Panc1 (cell line): ENCODE measurements at regions not wholly inside any gene's neighbourhood (a gene's known extent, or its start where the extent isn't known, plus 50 kb on each side); places are given as distances from the start of the nearest gene placed in this dataset.

Experiments
- ATAC-seq: fragments of 200-7000 bp; cut with Tn5 transposase; 2 replicates; pipeline ENCODE4 v1.9.1; 2020; ENCODE audit warnings: mild to moderate bottlenecking, moderate library complexity
- BruUV-seq: library from RNA; stranded (reverse); fragments of 400-500 nt; replicated peaks from 2 replicates; lab custom pipeline; 2021; lab: Mats Ljungman, UMichigan
- CTCF ChIA-PET: fragments of 300-600 bp; sonication (Branson Sonifier 250); formaldehyde crosslinking; loops from one replicate; lab custom pipeline; 2022; ENCODE audit warnings: antibody characterized with exemption; lab: Charles Lee
- POLR2A ChIA-PET: fragments of 300-600 bp; sonication (Branson Sonifier 250); formaldehyde crosslinking; loops from one replicate; lab custom pipeline; 2022; ENCODE audit warnings: antibody characterized with exemption; lab: Charles Lee
- DNase-seq: peaks from one replicate; pipeline ENCODE4 v3.0.0-alpha.2; 2010; ENCODE audit warnings: low read depth, low spot score
- H3K27ac ChIP-seq: 2 replicates; pipeline ENCODE4 v1.5.1; 2011; ENCODE audit warnings: mild to moderate bottlenecking, low read length, inconsistent platforms
- H3K27me3 ChIP-seq: fragments of 200-500 bp; sonication (Bioruptor generic); 2 replicates; pipeline ENCODE4 v1.6.0; 2014; ENCODE audit warnings: low read length, inconsistent platforms; ENCODE audit not compliant: control insufficient read depth, insufficient read depth
- H3K36me3 ChIP-seq: fragments of 200-500 bp; sonication (Bioruptor generic); 2 replicates; pipeline ENCODE4 v1.5.1; 2014; ENCODE audit warnings: inconsistent platforms, mild to moderate bottlenecking, low read length, moderate library complexity; ENCODE audit not compliant: control insufficient read depth, insufficient read depth
- H3K4me1 ChIP-seq: 2 replicates; pipeline ENCODE4 v1.5.1; 2011; ENCODE audit warnings: inconsistent platforms, mild to moderate bottlenecking, low read length, moderate library complexity; ENCODE audit not compliant: control insufficient read depth, insufficient read depth
- H3K4me3 ChIP-seq, 2 experiments: 2 replicates each; pipeline ENCODE4 v1.5.1; 2011 to 2012; ENCODE audit warnings: low read depth in 2 of 2, low read length in 2 of 2, mild to moderate bottlenecking in 2 of 2, inconsistent platforms in 1 of 2, moderate library complexity in 1 of 2
- H3K9me3 ChIP-seq: fragments of 200-500 bp; sonication (Bioruptor generic); 2 replicates; pipeline ENCODE4 v1.5.1; 2014; ENCODE audit warnings: low read depth, mild to moderate bottlenecking, inconsistent platforms, low read length, moderate library complexity; ENCODE audit not compliant: control insufficient read depth, insufficient read depth
- POLR2AphosphoS5 ChIP-seq: IDR thresholded peaks from 2 replicates; pipeline ENCODE4 v1.6.1; 2012; ENCODE audit warnings: mild to moderate bottlenecking, low read depth, low read length, moderate library complexity
- SIN3A ChIP-seq: IDR thresholded peaks from 2 replicates; pipeline ENCODE4 v1.6.1; 2012; ENCODE audit warnings: low read depth, mild to moderate bottlenecking, low read length, moderate library complexity, borderline replicate concordance; ENCODE audit not compliant: insufficient read depth
- TCF7L2 ChIP-seq: IDR thresholded peaks from 2 replicates; pipeline ENCODE4 v1.6.1; 2011; ENCODE audit warnings: mild to moderate bottlenecking, low read depth, low read length, inconsistent platforms
- in situ Hi-C: cut with HindIII; loops from 2 replicates; pipeline ENCODE4 v1.10.0; 2016; ENCODE audit warnings: low sequenced_read_pairs, low pct_unique_long_range_greater_than_20kb
- intact Hi-C: fragments of 100-400 bp; cut with micrococcal nuclease; formaldehyde crosslinking; loops from one replicate; pipeline ENCODE4 v1.10.0; 2022; ENCODE audit not compliant: unreplicated experiment
- TF ChIP-seq, protein P1 (sequence below), 2 experiments: IDR thresholded peaks; 2 replicates each; pipeline ENCODE4 v1.6.1; 2011 to 2012; ENCODE audit warnings: low read depth in 2 of 2, control low read depth in 1 of 2, low read length in 1 of 2, mild to moderate bottlenecking in 1 of 2, moderate library complexity in 1 of 2; ENCODE audit not compliant: insufficient read depth in 1 of 2
- TF ChIP-seq, protein P2 (sequence below): fragments of 450-650 bp; IDR thresholded peaks from 2 replicates; pipeline ENCODE4 v1.5.1; 2017; ENCODE audit warnings: mild to moderate bottlenecking

DNA sequence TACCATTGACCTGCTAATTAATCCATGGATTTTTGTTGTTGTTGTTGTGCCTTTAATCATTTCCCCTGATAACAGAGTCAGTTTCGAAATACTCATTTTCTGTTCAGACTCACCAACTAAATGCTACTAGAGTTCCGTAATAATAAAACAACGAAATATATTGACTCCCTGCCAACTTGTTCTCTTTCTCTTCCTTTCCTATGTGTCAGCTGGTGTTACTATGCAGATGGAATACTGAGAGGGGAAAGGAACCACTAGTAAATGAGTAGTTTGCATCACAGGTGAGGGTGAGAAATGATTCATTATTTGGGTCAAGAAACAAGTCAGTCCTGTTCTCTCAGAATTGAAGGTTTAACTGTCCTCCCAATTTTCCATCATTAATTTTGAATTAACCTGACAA is 1027.3 kb downstream of the TUSC7 start:
- Histone ChIP-seq H3K27ac (no peak overlapping the region), H3K27me3 (no peaks in the 10 kb centered on the region), H3K4me1 (no peaks in the 10 kb centered on the region), H3K36me3 (no peaks in the 10 kb centered on the region), H3K9me3 (no peaks in the 10 kb centered on the region), H3K4me3 (no peak overlapping the region)
- CTCF ChIA-PET, result no interaction called here
- no peak for DNase-seq
- POLR2A ChIA-PET, result no interaction called here
- no peak for ATAC-seq
- in situ Hi-C loops (no loop called here), intact Hi-C loops (no loop called here)
- no TSS peak for BruUV-seq
- TF ChIP-seq TCF7L2, result no peak
- TF ChIP-seq SIN3A, result no peak
- TF ChIP-seq, protein P1, sequence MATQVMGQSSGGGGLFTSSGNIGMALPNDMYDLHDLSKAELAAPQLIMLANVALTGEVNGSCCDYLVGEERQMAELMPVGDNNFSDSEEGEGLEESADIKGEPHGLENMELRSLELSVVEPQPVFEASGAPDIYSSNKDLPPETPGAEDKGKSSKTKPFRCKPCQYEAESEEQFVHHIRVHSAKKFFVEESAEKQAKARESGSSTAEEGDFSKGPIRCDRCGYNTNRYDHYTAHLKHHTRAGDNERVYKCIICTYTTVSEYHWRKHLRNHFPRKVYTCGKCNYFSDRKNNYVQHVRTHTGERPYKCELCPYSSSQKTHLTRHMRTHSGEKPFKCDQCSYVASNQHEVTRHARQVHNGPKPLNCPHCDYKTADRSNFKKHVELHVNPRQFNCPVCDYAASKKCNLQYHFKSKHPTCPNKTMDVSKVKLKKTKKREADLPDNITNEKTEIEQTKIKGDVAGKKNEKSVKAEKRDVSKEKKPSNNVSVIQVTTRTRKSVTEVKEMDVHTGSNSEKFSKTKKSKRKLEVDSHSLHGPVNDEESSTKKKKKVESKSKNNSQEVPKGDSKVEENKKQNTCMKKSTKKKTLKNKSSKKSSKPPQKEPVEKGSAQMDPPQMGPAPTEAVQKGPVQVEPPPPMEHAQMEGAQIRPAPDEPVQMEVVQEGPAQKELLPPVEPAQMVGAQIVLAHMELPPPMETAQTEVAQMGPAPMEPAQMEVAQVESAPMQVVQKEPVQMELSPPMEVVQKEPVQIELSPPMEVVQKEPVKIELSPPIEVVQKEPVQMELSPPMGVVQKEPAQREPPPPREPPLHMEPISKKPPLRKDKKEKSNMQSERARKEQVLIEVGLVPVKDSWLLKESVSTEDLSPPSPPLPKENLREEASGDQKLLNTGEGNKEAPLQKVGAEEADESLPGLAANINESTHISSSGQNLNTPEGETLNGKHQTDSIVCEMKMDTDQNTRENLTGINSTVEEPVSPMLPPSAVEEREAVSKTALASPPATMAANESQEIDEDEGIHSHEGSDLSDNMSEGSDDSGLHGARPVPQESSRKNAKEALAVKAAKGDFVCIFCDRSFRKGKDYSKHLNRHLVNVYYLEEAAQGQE (IDR thresholded peaks at IDR 0.05; ENCODE audit: insufficient read depth in 1 of 2, low read depth in 2 of 2, low read length in 1 of 2), result no peak
- TF ChIP-seq, protein P2, sequence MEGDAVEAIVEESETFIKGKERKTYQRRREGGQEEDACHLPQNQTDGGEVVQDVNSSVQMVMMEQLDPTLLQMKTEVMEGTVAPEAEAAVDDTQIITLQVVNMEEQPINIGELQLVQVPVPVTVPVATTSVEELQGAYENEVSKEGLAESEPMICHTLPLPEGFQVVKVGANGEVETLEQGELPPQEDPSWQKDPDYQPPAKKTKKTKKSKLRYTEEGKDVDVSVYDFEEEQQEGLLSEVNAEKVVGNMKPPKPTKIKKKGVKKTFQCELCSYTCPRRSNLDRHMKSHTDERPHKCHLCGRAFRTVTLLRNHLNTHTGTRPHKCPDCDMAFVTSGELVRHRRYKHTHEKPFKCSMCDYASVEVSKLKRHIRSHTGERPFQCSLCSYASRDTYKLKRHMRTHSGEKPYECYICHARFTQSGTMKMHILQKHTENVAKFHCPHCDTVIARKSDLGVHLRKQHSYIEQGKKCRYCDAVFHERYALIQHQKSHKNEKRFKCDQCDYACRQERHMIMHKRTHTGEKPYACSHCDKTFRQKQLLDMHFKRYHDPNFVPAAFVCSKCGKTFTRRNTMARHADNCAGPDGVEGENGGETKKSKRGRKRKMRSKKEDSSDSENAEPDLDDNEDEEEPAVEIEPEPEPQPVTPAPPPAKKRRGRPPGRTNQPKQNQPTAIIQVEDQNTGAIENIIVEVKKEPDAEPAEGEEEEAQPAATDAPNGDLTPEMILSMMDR, result no peak
- TF ChIP-seq POLR2AphosphoS5, result no peak

DNA sequence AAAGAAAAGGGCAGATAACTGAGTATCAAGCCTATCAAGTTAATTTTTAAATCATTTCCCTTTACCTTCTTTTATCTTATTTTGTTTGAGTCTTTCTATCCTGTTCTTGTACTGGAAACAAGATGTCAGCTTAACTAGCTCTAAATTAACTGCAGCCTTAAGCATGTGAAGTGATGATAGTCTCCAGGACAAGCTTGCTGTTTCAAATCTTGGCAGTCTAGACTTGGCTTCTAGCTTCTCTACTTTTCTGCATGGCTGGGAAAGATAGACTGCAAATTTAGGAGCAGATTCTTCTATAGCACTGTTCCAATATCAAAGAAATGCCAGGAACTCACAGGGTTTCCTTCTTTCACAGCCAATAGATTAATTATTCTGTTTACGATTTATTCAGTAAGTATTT is 1034.4 kb downstream of the TUSC7 start:
- Histone ChIP-seq H3K4me3 (no peak overlapping the region), H3K27me3 (no peaks in the 10 kb centered on the region), H3K36me3 (no peaks in the 10 kb centered on the region), H3K27ac (no peak overlapping the region), H3K4me1 (no peaks in the 10 kb centered on the region), H3K9me3 (no peaks in the 10 kb centered on the region)
- ChIA-PET POLR2A (no interaction called here), CTCF (no interaction called here)
- intact Hi-C loops (no loop called here), in situ Hi-C loops (no loop called here)
- TF ChIP-seq, protein P1 (IDR thresholded peaks at IDR 0.05; ENCODE audit: insufficient read depth in 1 of 2, low read depth in 2 of 2, low read length in 1 of 2), result no peak
- TF ChIP-seq SIN3A (no peak), TCF7L2 (no peak), POLR2AphosphoS5 (no peak)
- TF ChIP-seq, protein P2, result no peak
- ATAC-seq (no peak), DNase-seq (no peak)
- BruUV-seq, result no TSS peak
